ENCODE measurements at regions not wholly inside any gene's neighbourhood (a gene's known extent, or its start where the extent isn't known, plus 50 kb on each side); places are given as distances from the start of the nearest gene placed in this dataset.

DNA sequence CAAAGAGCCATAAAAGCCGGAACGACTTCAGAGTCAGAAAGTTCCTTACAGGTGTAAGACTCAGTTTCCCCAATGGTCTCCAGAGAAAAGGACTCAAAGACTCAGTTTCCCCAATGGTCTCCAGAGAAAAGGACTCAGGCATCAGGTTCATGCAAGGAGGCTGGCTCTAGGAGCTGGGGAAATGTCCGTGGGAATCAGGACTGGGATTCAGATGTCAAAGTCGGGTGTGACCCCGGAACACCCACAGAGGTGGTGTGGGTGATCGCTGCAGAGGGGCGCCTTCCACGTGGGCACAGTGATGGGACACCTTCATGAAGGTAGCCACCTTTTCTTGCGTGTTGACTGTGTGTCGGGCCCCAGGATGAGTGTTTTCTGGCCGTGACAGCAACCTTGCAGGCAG, 340.8 kb downstream of the NPHP4 start:
- TF ChIP-seq, protein P1, sequence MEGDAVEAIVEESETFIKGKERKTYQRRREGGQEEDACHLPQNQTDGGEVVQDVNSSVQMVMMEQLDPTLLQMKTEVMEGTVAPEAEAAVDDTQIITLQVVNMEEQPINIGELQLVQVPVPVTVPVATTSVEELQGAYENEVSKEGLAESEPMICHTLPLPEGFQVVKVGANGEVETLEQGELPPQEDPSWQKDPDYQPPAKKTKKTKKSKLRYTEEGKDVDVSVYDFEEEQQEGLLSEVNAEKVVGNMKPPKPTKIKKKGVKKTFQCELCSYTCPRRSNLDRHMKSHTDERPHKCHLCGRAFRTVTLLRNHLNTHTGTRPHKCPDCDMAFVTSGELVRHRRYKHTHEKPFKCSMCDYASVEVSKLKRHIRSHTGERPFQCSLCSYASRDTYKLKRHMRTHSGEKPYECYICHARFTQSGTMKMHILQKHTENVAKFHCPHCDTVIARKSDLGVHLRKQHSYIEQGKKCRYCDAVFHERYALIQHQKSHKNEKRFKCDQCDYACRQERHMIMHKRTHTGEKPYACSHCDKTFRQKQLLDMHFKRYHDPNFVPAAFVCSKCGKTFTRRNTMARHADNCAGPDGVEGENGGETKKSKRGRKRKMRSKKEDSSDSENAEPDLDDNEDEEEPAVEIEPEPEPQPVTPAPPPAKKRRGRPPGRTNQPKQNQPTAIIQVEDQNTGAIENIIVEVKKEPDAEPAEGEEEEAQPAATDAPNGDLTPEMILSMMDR (IDR thresholded peaks at IDR 0.05) = no peak
- TF ChIP-seq POLR2A (IDR thresholded peaks at IDR 0.05) (no peak), EP300 (IDR thresholded peaks at IDR 0.05) (no peak), POLR2AphosphoS5 (IDR thresholded peaks at IDR 0.05) (no peak)
